Gastroesophageal sphincter (tissue), 3 donors: ENCODE measurements at regions not wholly inside any gene's neighbourhood (a gene's known extent, or its start where the extent isn't known, plus 50 kb on each side); places are given as distances from the start of the nearest gene placed in this dataset.
"Not testable (repeated sequence)": the region's sequence is repeated elsewhere in the genome, so short reads cannot be mapped to it uniquely, and the experiment has no call there.

Experiments used
- EP300 ChIP-seq: sonication (generic); formaldehyde crosslinking; IDR thresholded peaks from one replicate; pipeline ENCODE4 v1.6.1; 2017; ENCODE audit warnings: antibody characterized with exemption, mild to moderate bottlenecking
- POLR2AphosphoS5 ChIP-seq: sonication (generic); formaldehyde crosslinking; IDR thresholded peaks from one replicate; pipeline ENCODE4 v1.6.1; 2017; ENCODE audit warnings: antibody characterized with exemption
- TF ChIP-seq, protein P1 (sequence below), 4 experiments: fragments of 200-600 bp in 2 of 4; fragments of 450-650 bp in 2 of 4; sonication (generic) in 1 of 4; IDR thresholded peaks; one replicate each; pipeline ENCODE4 v1.5.1; 2017 to 2019; ENCODE audit warnings: antibody characterized with exemption in 4 of 4, mild to moderate bottlenecking in 2 of 4, moderate library complexity in 2 of 4

DNA sequence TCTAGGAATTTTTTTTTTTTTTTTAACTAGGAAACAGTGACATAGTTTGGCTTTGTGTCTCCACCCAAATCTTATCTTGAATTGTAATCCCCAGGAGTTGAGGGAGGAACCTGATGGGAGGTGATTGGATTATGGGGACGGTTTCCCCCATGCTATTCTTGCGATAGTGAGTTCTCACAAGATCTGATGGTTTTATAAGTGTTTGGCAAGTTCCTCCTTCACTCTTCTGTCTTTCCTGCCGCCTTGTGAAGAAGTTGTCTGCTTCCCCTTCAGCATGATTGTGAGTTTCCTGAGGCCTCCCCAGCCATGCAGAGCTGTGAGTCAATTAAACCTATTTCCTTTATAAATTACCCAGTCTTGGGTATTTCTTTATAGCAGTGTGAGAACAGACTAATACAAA is 152.2 kb upstream of the CACNA2D1 start:
- not testable (repeated sequence) for TF ChIP-seq EP300, POLR2AphosphoS5
- TF ChIP-seq, protein P1, sequence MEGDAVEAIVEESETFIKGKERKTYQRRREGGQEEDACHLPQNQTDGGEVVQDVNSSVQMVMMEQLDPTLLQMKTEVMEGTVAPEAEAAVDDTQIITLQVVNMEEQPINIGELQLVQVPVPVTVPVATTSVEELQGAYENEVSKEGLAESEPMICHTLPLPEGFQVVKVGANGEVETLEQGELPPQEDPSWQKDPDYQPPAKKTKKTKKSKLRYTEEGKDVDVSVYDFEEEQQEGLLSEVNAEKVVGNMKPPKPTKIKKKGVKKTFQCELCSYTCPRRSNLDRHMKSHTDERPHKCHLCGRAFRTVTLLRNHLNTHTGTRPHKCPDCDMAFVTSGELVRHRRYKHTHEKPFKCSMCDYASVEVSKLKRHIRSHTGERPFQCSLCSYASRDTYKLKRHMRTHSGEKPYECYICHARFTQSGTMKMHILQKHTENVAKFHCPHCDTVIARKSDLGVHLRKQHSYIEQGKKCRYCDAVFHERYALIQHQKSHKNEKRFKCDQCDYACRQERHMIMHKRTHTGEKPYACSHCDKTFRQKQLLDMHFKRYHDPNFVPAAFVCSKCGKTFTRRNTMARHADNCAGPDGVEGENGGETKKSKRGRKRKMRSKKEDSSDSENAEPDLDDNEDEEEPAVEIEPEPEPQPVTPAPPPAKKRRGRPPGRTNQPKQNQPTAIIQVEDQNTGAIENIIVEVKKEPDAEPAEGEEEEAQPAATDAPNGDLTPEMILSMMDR (IDR thresholded peaks at IDR 0.05): not testable (repeated sequence)
